A549 (cell line): ENCODE measurements at regions not wholly inside any gene's neighbourhood (a gene's known extent, or its start where the extent isn't known, plus 50 kb on each side); places are given as distances from the start of the nearest gene placed in this dataset.

Experiments used
- ATAC-seq, 2 experiments: fragments of 200-7000 bp in 1 of 2; fragments of >200 bp in 1 of 2; cut with Nextera tagmentation in 1 of 2; cut with Tn5 transposase in 1 of 2; 3 replicates each; pipeline versions ENCODE4 v1.8.0 to v1.9.1; 2018 to 2020; ENCODE audit warnings: mild to moderate bottlenecking in 1 of 2, moderate library complexity in 1 of 2
- CTCF ChIA-PET: fragments of 300-600 bp; sonication (Branson Sonifier 250); formaldehyde crosslinking; extraction: SDS; loops from one replicate; lab custom pipeline; 2021; ENCODE audit warnings: antibody characterized with exemption, inconsistent platforms; lab: Yijun Ruan, JAX
- POLR2A ChIA-PET: fragments of 350-600 bp; formaldehyde crosslinking; extraction: SDS; loops from one replicate; lab custom pipeline; 2021; ENCODE audit warnings: antibody characterized with exemption, inconsistent platforms; lab: Yijun Ruan, JAX
- DNase-seq, 2 experiments: peaks; one replicate each; pipeline versions ENCODE4 v3.0.0 to v3.0.0-alpha.2; 2011 to 2016; ENCODE audit warnings: low read depth in 1 of 2, low spot score in 1 of 2
- FAIRE-seq: peaks from 2 replicates; lab custom pipeline; 2011; peaks lifted over from hg19 to GRCh38; lab: Jason Lieb, UNC
- H3K27ac ChIP-seq, 2 experiments: fragments of >200 bp; sonication (Bioruptor Twin); formaldehyde crosslinking; 3 replicates each; pipeline ENCODE4 v1.5.1; 2016 to 2017
- H3K4me1 ChIP-seq: fragments of >200 bp; sonication (Bioruptor Twin); formaldehyde crosslinking; 3 replicates; pipeline ENCODE4 v1.6.1; 2016
- H3K4me2 ChIP-seq: fragments of >200 bp; sonication (Bioruptor Twin); formaldehyde crosslinking; 3 replicates; pipeline ENCODE4 v1.6.1; 2016
- H3K4me3 ChIP-seq: fragments of >200 bp; sonication (Bioruptor Twin); formaldehyde crosslinking; 3 replicates; pipeline ENCODE4 v1.5.1; 2016
- H3K9me3 ChIP-seq: fragments of >200 bp; sonication (Bioruptor Twin); formaldehyde crosslinking; 3 replicates; pipeline ENCODE4 v1.6.1; 2016
- CBX8 ChIP-seq: fragments of 200-600 bp; sonication (generic); IDR thresholded peaks from 2 replicates; pipeline ENCODE4 v1.6.1; 2016
- ELK1 ChIP-seq: fragments of 150-350 bp; IDR thresholded peaks from 2 replicates; pipeline ENCODE4 v1.6.1; 2014; ENCODE audit warnings: low read depth, mild to moderate bottlenecking, low read length
- ESRRA ChIP-seq: fragments of 150-350 bp; IDR thresholded peaks from 2 replicates; pipeline ENCODE4 v1.6.1; 2014; ENCODE audit warnings: mild to moderate bottlenecking, low read length, borderline replicate concordance
- FOXS1 ChIP-seq: fragments of 250-450 bp; sonication (Bioruptor Pico); IDR thresholded peaks from 2 replicates; pipeline ENCODE4 v1.5.0; 2020; ENCODE audit warnings: mild to moderate bottlenecking, moderate library complexity
- GATA3 ChIP-seq: IDR thresholded peaks from 2 replicates; pipeline ENCODE4 v1.6.1; 2012; ENCODE audit warnings: borderline replicate concordance
- HEYL ChIP-seq: fragments of 250-450 bp; sonication (Bioruptor Pico); IDR thresholded peaks from 2 replicates; pipeline ENCODE4 v1.8.0; 2021; ENCODE audit warnings: mild to moderate bottlenecking, moderate library complexity
- HOXA7 ChIP-seq: fragments of 250-450 bp; sonication (Bioruptor Pico); IDR thresholded peaks from 2 replicates; pipeline ENCODE4 v1.5.0; 2020; ENCODE audit warnings: mild to moderate bottlenecking, moderate library complexity
- HOXB13 ChIP-seq: fragments of 250-450 bp; sonication (Bioruptor Pico); IDR thresholded peaks from 2 replicates; pipeline ENCODE4 v1.5.0; 2020; ENCODE audit warnings: low read depth, mild to moderate bottlenecking, moderate library complexity
- HOXB5 ChIP-seq: fragments of 250-450 bp; sonication (Bioruptor Pico); IDR thresholded peaks from 2 replicates; pipeline ENCODE4 v1.5.0; 2020; ENCODE audit warnings: mild to moderate bottlenecking, moderate library complexity
- JUN ChIP-seq, 2 experiments: fragments of >200 bp; sonication (Bioruptor Twin); formaldehyde crosslinking; IDR thresholded peaks; 2 replicates in 1 of 2; 3 replicates in 1 of 2; pipeline ENCODE4 v1.6.1; 2016 to 2017
- JUNB ChIP-seq: fragments of >200 bp; sonication (Bioruptor Twin); formaldehyde crosslinking; IDR thresholded peaks from 2 replicates; pipeline ENCODE4 v1.6.1; 2016
- NPAS2 ChIP-seq: fragments of 250-450 bp; sonication (Bioruptor Pico); IDR thresholded peaks from 2 replicates; pipeline ENCODE4 v1.8.0; 2022; ENCODE audit warnings: mild to moderate bottlenecking, moderate library complexity, borderline replicate concordance
- PBX3 ChIP-seq: IDR thresholded peaks from 2 replicates; pipeline ENCODE4 v1.6.1; 2012
- REST ChIP-seq: fragments of 200-600 bp; sonication (generic); IDR thresholded peaks from 2 replicates; pipeline ENCODE4 v1.6.1; 2016; ENCODE audit warnings: antibody characterized with exemption, mild to moderate bottlenecking, moderate library complexity
- RFX5 ChIP-seq: fragments of 450-650 bp; IDR thresholded peaks from 2 replicates; pipeline ENCODE4 v1.7.1; 2014; ENCODE audit warnings: antibody characterized with exemption, mild to moderate bottlenecking, moderate library complexity
- SMC3 ChIP-seq: fragments of >200 bp; sonication (Bioruptor Twin); formaldehyde crosslinking; IDR thresholded peaks from 3 replicates; pipeline ENCODE4 v1.6.1; 2018; ENCODE audit warnings: inconsistent platforms
- USF2 ChIP-seq: fragments of 450-650 bp; IDR thresholded peaks from 2 replicates; pipeline ENCODE4 v1.6.1; 2014; ENCODE audit warnings: antibody characterized with exemption
- ZC3H11A ChIP-seq: fragments of 450-650 bp; IDR thresholded peaks from 2 replicates; pipeline ENCODE4 v1.6.1; 2014; ENCODE audit warnings: antibody characterized with exemption, mild to moderate bottlenecking
- ZFP36 ChIP-seq: fragments of 450-650 bp; IDR thresholded peaks from 2 replicates; pipeline ENCODE4 v1.6.1; 2014; ENCODE audit warnings: borderline replicate concordance; ENCODE audit not compliant: partially characterized antibody
- ZNF302 ChIP-seq: fragments of 250-450 bp; sonication (Bioruptor Pico); IDR thresholded peaks from 2 replicates; pipeline ENCODE4 v1.9.0; 2021; ENCODE audit warnings: inconsistent platforms, mild to moderate bottlenecking, moderate library complexity
- WGBS: methylation state at CpG from one replicate; pipeline ENCODE4 v1.1.6; 2017; ENCODE audit errors: missing lambda C conversion rate; 5-methylcytosine and 5-hydroxymethylcytosine counted together
- TF ChIP-seq, protein P1 (sequence below): fragments of >200 bp; sonication (Bioruptor Twin); formaldehyde crosslinking; IDR thresholded peaks from 3 replicates; pipeline ENCODE4 v1.5.1; 2016
- TF ChIP-seq, protein P2 (sequence below): fragments of 250-450 bp; sonication (Bioruptor Pico); IDR thresholded peaks from 2 replicates; pipeline ENCODE4 v1.5.0; 2021; ENCODE audit warnings: mild to moderate bottlenecking, moderate library complexity, borderline replicate concordance

- no peak overlapping the region for H3K4me2 ChIP-seq
- no peak overlapping the region for H3K4me3 ChIP-seq
- ChIA-PET CTCF (no interaction called here), POLR2A (no interaction called here)
- TF ChIP-seq JUNB (no peak), CBX8 (no peak), SMC3 (no peak), GATA3 (no peak), JUN (IDR thresholded peaks at IDR 0.05) (no peak), REST (no peak), RFX5 (no peak)
- TF ChIP-seq, protein P1, sequence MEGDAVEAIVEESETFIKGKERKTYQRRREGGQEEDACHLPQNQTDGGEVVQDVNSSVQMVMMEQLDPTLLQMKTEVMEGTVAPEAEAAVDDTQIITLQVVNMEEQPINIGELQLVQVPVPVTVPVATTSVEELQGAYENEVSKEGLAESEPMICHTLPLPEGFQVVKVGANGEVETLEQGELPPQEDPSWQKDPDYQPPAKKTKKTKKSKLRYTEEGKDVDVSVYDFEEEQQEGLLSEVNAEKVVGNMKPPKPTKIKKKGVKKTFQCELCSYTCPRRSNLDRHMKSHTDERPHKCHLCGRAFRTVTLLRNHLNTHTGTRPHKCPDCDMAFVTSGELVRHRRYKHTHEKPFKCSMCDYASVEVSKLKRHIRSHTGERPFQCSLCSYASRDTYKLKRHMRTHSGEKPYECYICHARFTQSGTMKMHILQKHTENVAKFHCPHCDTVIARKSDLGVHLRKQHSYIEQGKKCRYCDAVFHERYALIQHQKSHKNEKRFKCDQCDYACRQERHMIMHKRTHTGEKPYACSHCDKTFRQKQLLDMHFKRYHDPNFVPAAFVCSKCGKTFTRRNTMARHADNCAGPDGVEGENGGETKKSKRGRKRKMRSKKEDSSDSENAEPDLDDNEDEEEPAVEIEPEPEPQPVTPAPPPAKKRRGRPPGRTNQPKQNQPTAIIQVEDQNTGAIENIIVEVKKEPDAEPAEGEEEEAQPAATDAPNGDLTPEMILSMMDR, result no peak
- FAIRE-seq (no peak), DNase-seq (no peak), ATAC-seq (no peak)
- no peak overlapping the region for H3K27ac ChIP-seq
- no peaks in the 10 kb centered on the region for H3K4me1 ChIP-seq
- H3K9me3 ChIP-seq, result no peaks in the 10 kb centered on the region
- 38% methylated on average over 4 of the region's 4 CpGs for WGBS
These were observed 152.2 kb upstream of the CNOT2 start for GRCh38 chr12:70091021-70091521.

DNA sequence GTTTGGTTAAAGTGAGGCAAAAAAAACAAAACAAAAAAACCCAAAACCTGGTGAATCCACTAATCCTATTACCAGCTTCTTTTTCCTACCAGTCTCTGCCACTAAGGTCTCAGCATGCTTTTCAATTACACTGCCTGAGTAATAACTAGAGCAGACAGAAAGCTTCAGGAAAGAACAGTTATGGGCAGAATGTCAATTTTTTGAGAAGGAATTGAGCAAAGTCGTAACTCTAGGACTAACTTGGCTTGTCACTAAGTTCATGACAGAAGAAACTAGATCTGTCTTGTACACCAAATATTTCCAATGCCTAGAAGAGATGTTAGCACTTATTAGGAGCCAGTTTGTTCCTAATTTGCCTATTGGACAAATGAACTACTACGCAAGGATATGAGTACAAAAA lies 148.8 kb upstream of the CNOT2 start:
- no peak overlapping the region for H3K4me3 ChIP-seq
- H3K4me1 ChIP-seq, result no peaks in the 10 kb centered on the region
- no peak overlapping the region for H3K4me2 ChIP-seq
- no peak overlapping the region for H3K27ac ChIP-seq
- WGBS, result 51% methylated on average over 2 of the region's 2 CpGs
- DNase-seq (no peak), FAIRE-seq (no peak), ATAC-seq (no peak)
- ChIA-PET POLR2A (no interaction called here), CTCF (no interaction called here)
- no peaks in the 10 kb centered on the region for H3K9me3 ChIP-seq
- TF ChIP-seq HOXB13 (CRISPR knock-in tag) (no peak), USF2 (no peak), ZC3H11A (no peak), FOXS1 (CRISPR knock-in tag) (no peak), HOXB5 (no peak), RFX5 (no peak), ELK1 (no peak), NPAS2 (no peak), ESRRA (no peak), PBX3 (no peak), CBX8 (no peak), HEYL (no peak), HOXA7 (CRISPR knock-in tag) (no peak), REST (no peak), ZFP36 (no peak), JUNB (no peak), ZNF302 (CRISPR knock-in tag) (no peak)
- TF ChIP-seq, protein P2, sequence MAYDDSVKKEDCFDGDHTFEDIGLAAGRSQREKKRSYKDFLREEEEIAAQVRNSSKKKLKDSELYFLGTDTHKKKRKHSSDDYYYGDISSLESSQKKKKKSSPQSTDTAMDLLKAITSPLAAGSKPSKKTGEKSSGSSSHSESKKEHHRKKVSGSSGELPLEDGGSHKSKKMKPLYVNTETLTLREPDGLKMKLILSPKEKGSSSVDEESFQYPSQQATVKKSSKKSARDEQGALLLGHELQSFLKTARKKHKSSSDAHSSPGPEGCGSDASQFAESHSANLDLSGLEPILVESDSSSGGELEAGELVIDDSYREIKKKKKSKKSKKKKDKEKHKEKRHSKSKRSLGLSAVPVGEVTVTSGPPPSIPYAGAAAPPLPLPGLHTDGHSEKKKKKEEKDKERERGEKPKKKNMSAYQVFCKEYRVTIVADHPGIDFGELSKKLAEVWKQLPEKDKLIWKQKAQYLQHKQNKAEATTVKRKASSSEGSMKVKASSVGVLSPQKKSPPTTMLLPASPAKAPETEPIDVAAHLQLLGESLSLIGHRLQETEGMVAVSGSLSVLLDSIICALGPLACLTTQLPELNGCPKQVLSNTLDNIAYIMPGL (CRISPR knock-in tag), result no peak
